DOHH2 (cell line): ENCODE measurements at regions not wholly inside any gene's neighbourhood (a gene's known extent, or its start where the extent isn't known, plus 50 kb on each side); places are given as distances from the start of the nearest gene placed in this dataset.

Experiments
- H3F3A ChIP-seq: fragments of 200-600 bp; sonication (generic), shearing (Covaris generic); 2 replicates; pipeline ENCODE4 v1.6.0; 2016; ENCODE audit warnings: antibody characterized with exemption, mild to moderate bottlenecking; ENCODE audit not compliant: control insufficient read depth, insufficient read depth
- H3K27ac ChIP-seq: fragments of 200-600 bp; sonication (generic); 2 replicates; pipeline ENCODE4 v1.5.1; 2014; ENCODE audit warnings: low read depth, mild to moderate bottlenecking, low read length, moderate library complexity
- H3K27me3 ChIP-seq: fragments of 200-600 bp; sonication (generic); 2 replicates; pipeline ENCODE4 v1.6.1; 2014; ENCODE audit warnings: mild to moderate bottlenecking, low read length, mixed read lengths; ENCODE audit not compliant: control insufficient read depth
- H3K36me3 ChIP-seq: fragments of 200-600 bp; sonication (generic); 2 replicates; pipeline ENCODE4 v1.6.1; 2014; ENCODE audit warnings: mild to moderate bottlenecking, low read length, moderate library complexity, mixed read lengths; ENCODE audit not compliant: control insufficient read depth
- H3K4me1 ChIP-seq: fragments of 200-600 bp; sonication (generic); 2 replicates; pipeline ENCODE4 v1.6.1; 2014; ENCODE audit warnings: mild to moderate bottlenecking, low read length, mixed read lengths; ENCODE audit not compliant: control insufficient read depth
- H3K4me2 ChIP-seq: fragments of 200-600 bp; sonication (generic); 2 replicates; pipeline ENCODE4 v1.6.0; 2014; ENCODE audit warnings: mild to moderate bottlenecking, low read length, moderate library complexity
- H3K4me3 ChIP-seq: fragments of 200-600 bp; sonication (generic); 2 replicates; pipeline ENCODE4 v1.5.1; 2014; ENCODE audit warnings: mild to moderate bottlenecking, low read length, mixed read lengths
- H3K79me2 ChIP-seq: fragments of 200-600 bp; sonication (generic); 2 replicates; pipeline ENCODE4 v1.6.1; 2014; ENCODE audit warnings: mild to moderate bottlenecking, low read length, mixed read lengths; ENCODE audit not compliant: control insufficient read depth
- H3K9me2 ChIP-seq: fragments of 200-600 bp; sonication (generic); replicated peaks from 2 replicates; pipeline ENCODE4 v1.6.1; 2014; ENCODE audit warnings: mild to moderate bottlenecking, low read length, mixed read lengths; ENCODE audit not compliant: control insufficient read depth
- H3K9me3 ChIP-seq: fragments of 200-600 bp; sonication (generic); 2 replicates; pipeline ENCODE4 v1.6.1; 2014; ENCODE audit warnings: antibody characterized with exemption, low read length, mixed read lengths; ENCODE audit not compliant: control insufficient read depth, insufficient read depth
- H4K20me1 ChIP-seq: fragments of 200-600 bp; sonication (generic); 2 replicates; pipeline ENCODE4 v1.6.0; 2014; ENCODE audit warnings: low read depth, mild to moderate bottlenecking, antibody characterized with exemption, low read length, moderate library complexity; ENCODE audit not compliant: control insufficient read depth, insufficient read depth
- CTCF ChIP-seq: fragments of 200-600 bp; sonication (generic); IDR thresholded peaks from one replicate; pipeline ENCODE4 v1.5.1; 2014; ENCODE audit warnings: antibody characterized with exemption, mild to moderate bottlenecking, low read depth, low read length; ENCODE audit not compliant: poor library complexity, severe bottlenecking
- EZH2phosphoT487 ChIP-seq: fragments of 200-600 bp; sonication (generic); IDR thresholded peaks from 2 replicates; pipeline ENCODE4 v1.6.1; 2017; ENCODE audit warnings: borderline replicate concordance, mild to moderate bottlenecking, antibody characterized with exemption, low read length, moderate library complexity, mixed read lengths

- Histone ChIP-seq H3K9me2 (no peaks in the 10 kb centered on the region), H3K4me3 (no peak overlapping the region), H3K4me2 (no peak overlapping the region), H4K20me1 (no peaks in the 10 kb centered on the region), H3K36me3 (no peaks in the 10 kb centered on the region), H3K27ac (no peak overlapping the region), H3K9me3 (no peaks in the 10 kb centered on the region), H3K27me3 (peaks cover 3% of the 10 kb centered on the region; the same call in 1 of the 2 replicates), H3F3A (no peaks in the 10 kb centered on the region), H3K79me2 (no peaks in the 10 kb centered on the region), H3K4me1 (no peaks in the 10 kb centered on the region)
- TF ChIP-seq CTCF (no peak), EZH2phosphoT487 (no peak)
Observed at GRCh38 chr3:101149707-101150106, 156.5 kb upstream of the ABI3BP start.

- peaks cover 3% of the 10 kb centered on the region; the same call in 1 of the 2 replicates for H3K27me3 ChIP-seq
- no peaks in the 10 kb centered on the region for H3K4me1 ChIP-seq
- no peaks in the 10 kb centered on the region for H3K79me2 ChIP-seq
- no peaks in the 10 kb centered on the region for H3K36me3 ChIP-seq
- H3K4me2 ChIP-seq = no peak overlapping the region
- no peak overlapping the region for H3K27ac ChIP-seq
- no peaks in the 10 kb centered on the region for H4K20me1 ChIP-seq
- H3F3A ChIP-seq = no peaks in the 10 kb centered on the region
- no peak overlapping the region for H3K4me3 ChIP-seq
- no peaks in the 10 kb centered on the region for H3K9me2 ChIP-seq
- TF ChIP-seq CTCF (no peak), EZH2phosphoT487 (no peak)
- H3K9me3 ChIP-seq = no peaks in the 10 kb centered on the region
Observed at GRCh38 chr3:101149251-101149650, 156.0 kb upstream of the ABI3BP start.

DNA sequence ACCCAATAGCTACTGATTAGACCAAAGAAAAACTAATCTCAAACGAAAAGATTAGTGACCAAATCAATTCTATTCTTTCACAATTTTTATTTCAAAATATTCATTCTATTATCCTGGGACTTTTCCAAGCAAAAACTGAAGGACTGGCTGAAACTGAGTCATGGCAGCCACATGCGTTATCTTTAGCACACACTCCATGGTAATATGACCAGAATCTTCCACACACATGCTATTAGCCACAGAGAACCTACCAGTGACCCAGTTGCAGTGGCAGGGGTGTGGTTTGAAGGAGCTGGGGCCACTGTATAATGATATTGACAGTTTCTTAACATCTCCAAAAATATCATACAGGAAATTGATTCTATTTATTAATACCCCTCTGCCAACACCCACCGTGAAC lies 154.8 kb upstream of the ABI3BP start:
- Histone ChIP-seq H3K9me3 (no peaks in the 10 kb centered on the region), H3K4me2 (no peak overlapping the region), H3K4me1 (no peaks in the 10 kb centered on the region), H3K4me3 (no peak overlapping the region), H4K20me1 (no peaks in the 10 kb centered on the region), H3K79me2 (no peaks in the 10 kb centered on the region), H3K27ac (no peak overlapping the region), H3F3A (no peaks in the 10 kb centered on the region), H3K9me2 (no peaks in the 10 kb centered on the region), H3K36me3 (no peaks in the 10 kb centered on the region), H3K27me3 (0 out of 2 replicates have a peak, but pooled peaks cover 3% of the 10 kb centered on the region)
- TF ChIP-seq CTCF = no peak
- TF ChIP-seq EZH2phosphoT487 = no peak
